Lung (tissue), 11 donors: ENCODE measurements at regions not wholly inside any gene's neighbourhood (a gene's known extent, or its start where the extent isn't known, plus 50 kb on each side); places are given as distances from the start of the nearest gene placed in this dataset.
A peak's percentile ranks its signal among the peaks of the same experiment; 100 is the strongest.

Source experiments
- ATAC-seq: fragments of 200-7000 bp; cut with Tn5 transposase; one replicate; pipeline ENCODE4 v1.9.1; 2020; ENCODE audit warnings: moderate number of reproducible peaks; ENCODE audit not compliant: insufficient read depth, low FRiP score
- DNase-seq, 3 donors: peaks; one replicate each; pipeline ENCODE4 v3.0.0-alpha.2; 2013 to 2017
- H3K27ac ChIP-seq, 2 donors: one replicate each; pipeline ENCODE4 v1.5.1; 2013; ENCODE audit warnings: mild to moderate bottlenecking in 2 of 2, moderate library complexity in 2 of 2, control low read depth in 1 of 2, inconsistent platforms in 1 of 2, low read depth in 1 of 2, low read length in 1 of 2
- H3K27me3 ChIP-seq, 3 donors: one replicate each; pipeline ENCODE4 v1.5.1; 2013; ENCODE audit warnings: low read length in 2 of 3; ENCODE audit not compliant: control insufficient read depth in 3 of 3, insufficient read depth in 3 of 3
- H3K36me3 ChIP-seq, 4 donors: one replicate each; pipeline ENCODE4 v1.5.1; 2013; ENCODE audit warnings: low read length in 4 of 4, mild to moderate bottlenecking in 1 of 4, moderate library complexity in 1 of 4; ENCODE audit not compliant: control insufficient read depth in 4 of 4, insufficient read depth in 4 of 4
- H3K4me1 ChIP-seq, 5 donors: one replicate each; pipeline ENCODE4 v1.5.1; 2013; ENCODE audit warnings: low read length in 5 of 5, mild to moderate bottlenecking in 2 of 5, moderate library complexity in 1 of 5; ENCODE audit not compliant: control insufficient read depth in 5 of 5, insufficient read depth in 5 of 5
- H3K4me3 ChIP-seq: one replicate; pipeline ENCODE4 v1.5.1; 2013; ENCODE audit warnings: mild to moderate bottlenecking, control low read depth, moderate library complexity
- H3K9ac ChIP-seq, 2 donors: one replicate each; pipeline ENCODE4 v1.5.1; 2013; ENCODE audit warnings: low read length in 2 of 2, control low read depth in 1 of 2; ENCODE audit not compliant: insufficient read depth in 1 of 2
- H3K9me3 ChIP-seq, 4 donors: one replicate each; pipeline ENCODE4 v1.5.1; 2013; ENCODE audit warnings: low read length in 3 of 4, mild to moderate bottlenecking in 1 of 4, moderate library complexity in 1 of 4; ENCODE audit not compliant: control insufficient read depth in 4 of 4, insufficient read depth in 3 of 4
- WGBS, 2 donors: extraction: QIAGEN DNeasy Blood & Tissue Kit; methylation state at CpG; one replicate each; pipeline ENCODE4 v1.1.7; 2013; 5-methylcytosine and 5-hydroxymethylcytosine counted together
- TF ChIP-seq, protein P1 (sequence below): IDR thresholded peaks from 2 replicates; pipeline ENCODE4 v1.5.1; 2012; ENCODE audit warnings: mild to moderate bottlenecking; ENCODE audit errors: control extremely low read depth, extremely low read depth
- donor health status: control.
- donor health status: control.
- donor health status: Bipolar disorder and iron deficiency.
- donor health status: healthy.
- donor health status: DM: yes; HTN: yes; CAD: no.

DNA sequence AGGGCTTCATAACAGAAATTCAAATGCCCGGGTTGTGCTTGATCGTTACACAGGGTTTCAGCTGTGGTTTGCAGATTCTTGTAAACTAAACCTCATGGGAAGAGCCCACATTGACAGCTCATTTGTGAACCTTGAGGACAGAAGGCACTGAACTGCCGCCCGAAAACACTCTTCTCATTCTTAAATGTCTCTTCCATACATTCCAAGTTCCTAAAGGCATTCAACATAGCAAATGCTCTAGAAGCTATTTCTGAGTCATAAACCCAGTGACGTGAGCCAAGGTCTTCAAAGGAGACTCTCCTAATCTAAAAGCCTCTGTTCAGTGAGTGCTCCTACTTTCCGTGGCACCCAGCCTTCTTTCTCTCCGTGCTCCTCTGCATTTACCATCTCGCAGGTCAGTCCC, 737.8 kb upstream of the FRG1 start:
- Histone ChIP-seq H3K27me3 (peaks cover 0 to 3% (median 0%) of the 10 kb centered on the region in 3 donors), H3K9ac (peak overlapping the region in 1 of 2 donors; percentile 7), H3K36me3 (no peaks in the 10 kb centered on the region), H3K9me3 (no peaks in the 10 kb centered on the region), H3K4me1 (peaks cover 0 to 22% (median 4%) of the 10 kb centered on the region in 5 donors), H3K27ac (no peak overlapping the region), H3K4me3 (no peak overlapping the region)
- TF ChIP-seq, protein P1, sequence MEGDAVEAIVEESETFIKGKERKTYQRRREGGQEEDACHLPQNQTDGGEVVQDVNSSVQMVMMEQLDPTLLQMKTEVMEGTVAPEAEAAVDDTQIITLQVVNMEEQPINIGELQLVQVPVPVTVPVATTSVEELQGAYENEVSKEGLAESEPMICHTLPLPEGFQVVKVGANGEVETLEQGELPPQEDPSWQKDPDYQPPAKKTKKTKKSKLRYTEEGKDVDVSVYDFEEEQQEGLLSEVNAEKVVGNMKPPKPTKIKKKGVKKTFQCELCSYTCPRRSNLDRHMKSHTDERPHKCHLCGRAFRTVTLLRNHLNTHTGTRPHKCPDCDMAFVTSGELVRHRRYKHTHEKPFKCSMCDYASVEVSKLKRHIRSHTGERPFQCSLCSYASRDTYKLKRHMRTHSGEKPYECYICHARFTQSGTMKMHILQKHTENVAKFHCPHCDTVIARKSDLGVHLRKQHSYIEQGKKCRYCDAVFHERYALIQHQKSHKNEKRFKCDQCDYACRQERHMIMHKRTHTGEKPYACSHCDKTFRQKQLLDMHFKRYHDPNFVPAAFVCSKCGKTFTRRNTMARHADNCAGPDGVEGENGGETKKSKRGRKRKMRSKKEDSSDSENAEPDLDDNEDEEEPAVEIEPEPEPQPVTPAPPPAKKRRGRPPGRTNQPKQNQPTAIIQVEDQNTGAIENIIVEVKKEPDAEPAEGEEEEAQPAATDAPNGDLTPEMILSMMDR, result no peak
- WGBS, 2 donors, result 42 to 54% methylated on average over 8 of the region's 8 CpGs
- ATAC-seq (no peak), DNase-seq (peak; percentile 20 to 48 (median 39))

DNA sequence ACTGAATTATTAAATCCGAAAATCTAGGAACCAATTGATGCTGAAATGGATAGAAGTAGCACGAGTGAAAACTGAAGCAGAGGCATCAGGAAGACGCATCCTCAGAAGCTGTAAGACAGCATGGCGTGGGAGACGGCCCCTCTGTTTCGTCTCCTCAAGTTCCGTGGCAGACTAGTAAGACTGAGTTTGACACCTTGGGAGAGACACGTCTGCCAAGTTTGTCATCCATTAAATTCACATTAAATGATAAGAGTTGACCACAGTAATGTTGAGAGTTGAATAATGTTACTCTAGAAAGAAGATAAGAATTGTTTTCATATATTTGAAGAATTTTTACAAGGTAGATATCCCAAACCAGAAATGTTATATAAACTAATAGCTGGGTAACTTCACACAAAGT, 736.1 kb upstream of the FRG1 start:
- DNase-seq, result peak in 1 of 3 donors; percentile 6
- H3K36me3 ChIP-seq, result no peaks in the 10 kb centered on the region
- H3K4me1 ChIP-seq, result peaks cover 0 to 22% (median 4%) of the 10 kb centered on the region in 5 donors
- no peak overlapping the region for H3K9ac ChIP-seq
- H3K9me3 ChIP-seq, result no peaks in the 10 kb centered on the region
- TF ChIP-seq, protein P1, result no peak
- no peak overlapping the region for H3K27ac ChIP-seq
- no peak overlapping the region for H3K4me3 ChIP-seq
- WGBS, 2 donors, result 63 to 81% methylated on average over 8 of the region's 8 CpGs
- ATAC-seq, result no peak
- peaks cover 0 to 3% (median 0%) of the 10 kb centered on the region in 3 donors for H3K27me3 ChIP-seq

DNA sequence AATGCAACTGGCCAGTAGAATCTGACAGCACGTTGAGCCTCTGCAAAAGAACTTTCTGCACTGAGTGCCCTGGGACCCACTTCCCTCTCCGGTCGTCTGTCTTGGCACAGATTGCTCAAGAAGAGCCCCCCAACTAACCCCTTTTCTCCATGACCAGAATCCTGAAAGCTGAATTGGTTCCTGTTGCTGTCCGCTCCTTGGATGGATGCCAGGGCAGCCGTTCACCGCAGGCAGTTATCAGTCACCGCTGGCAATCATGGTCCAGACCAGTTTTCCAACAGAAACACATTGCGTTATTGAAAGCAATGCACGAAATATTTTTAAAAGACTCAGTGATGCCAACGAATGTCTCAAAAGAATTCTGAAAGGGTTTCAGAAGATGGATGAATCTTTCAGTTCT, 733.7 kb upstream of the FRG1 start:
- TF ChIP-seq, protein P1, result no peak
- ATAC-seq (no peak), DNase-seq (peak in 1 of 3 donors; percentile 13)
- WGBS, 2 donors, result 56 to 59% methylated on average over 10 of the region's 10 CpGs
- H3K9me3 ChIP-seq, result no peaks in the 10 kb centered on the region
- peaks cover 0 to 10% (median 2%) of the 10 kb centered on the region in 5 donors for H3K4me1 ChIP-seq
- H3K27ac ChIP-seq, result no peak overlapping the region
- peaks cover 0 to 3% (median 0%) of the 10 kb centered on the region in 3 donors for H3K27me3 ChIP-seq
- H3K9ac ChIP-seq, result no peak overlapping the region
- no peak overlapping the region for H3K4me3 ChIP-seq
- no peaks in the 10 kb centered on the region for H3K36me3 ChIP-seq

DNA sequence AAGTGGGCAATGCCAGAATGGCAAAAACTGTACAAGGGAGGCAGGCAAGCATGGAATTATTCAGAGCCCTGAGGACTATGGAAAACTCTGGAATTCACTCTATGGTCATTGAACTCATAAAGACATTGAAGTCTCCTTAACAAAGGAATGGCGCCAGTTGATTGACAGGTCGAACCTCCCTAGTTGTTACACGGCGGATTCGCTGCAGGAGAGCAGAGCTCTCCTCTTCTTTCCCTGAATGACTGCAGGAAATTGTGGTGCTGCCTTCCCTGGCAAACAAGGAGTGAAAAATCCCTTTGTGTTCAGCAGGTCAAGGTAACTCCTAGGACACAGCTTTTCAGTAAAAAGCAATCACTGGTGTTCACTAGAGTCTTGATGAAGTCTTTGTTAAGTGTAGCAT, 732.8 kb upstream of the FRG1 start:
- H3K27ac ChIP-seq, result no peak overlapping the region
- DNase-seq (no peak), ATAC-seq (no peak)
- no peak overlapping the region for H3K4me3 ChIP-seq
- 88 to 93% methylated on average over 5 of the region's 5 CpGs for WGBS, 2 donors
- H3K4me1 ChIP-seq, result peaks cover 0 to 6% (median 2%) of the 10 kb centered on the region in 5 donors
- no peaks in the 10 kb centered on the region for H3K9me3 ChIP-seq
- no peak overlapping the region for H3K9ac ChIP-seq
- TF ChIP-seq, protein P1, result no peak
- H3K36me3 ChIP-seq, result no peaks in the 10 kb centered on the region
- peaks cover 0 to 3% (median 0%) of the 10 kb centered on the region in 3 donors for H3K27me3 ChIP-seq
